ENCODE measurements at regions not wholly inside any gene's neighbourhood (a gene's known extent, or its start where the extent isn't known, plus 50 kb on each side); places are given as distances from the start of the nearest gene placed in this dataset.

DNA sequence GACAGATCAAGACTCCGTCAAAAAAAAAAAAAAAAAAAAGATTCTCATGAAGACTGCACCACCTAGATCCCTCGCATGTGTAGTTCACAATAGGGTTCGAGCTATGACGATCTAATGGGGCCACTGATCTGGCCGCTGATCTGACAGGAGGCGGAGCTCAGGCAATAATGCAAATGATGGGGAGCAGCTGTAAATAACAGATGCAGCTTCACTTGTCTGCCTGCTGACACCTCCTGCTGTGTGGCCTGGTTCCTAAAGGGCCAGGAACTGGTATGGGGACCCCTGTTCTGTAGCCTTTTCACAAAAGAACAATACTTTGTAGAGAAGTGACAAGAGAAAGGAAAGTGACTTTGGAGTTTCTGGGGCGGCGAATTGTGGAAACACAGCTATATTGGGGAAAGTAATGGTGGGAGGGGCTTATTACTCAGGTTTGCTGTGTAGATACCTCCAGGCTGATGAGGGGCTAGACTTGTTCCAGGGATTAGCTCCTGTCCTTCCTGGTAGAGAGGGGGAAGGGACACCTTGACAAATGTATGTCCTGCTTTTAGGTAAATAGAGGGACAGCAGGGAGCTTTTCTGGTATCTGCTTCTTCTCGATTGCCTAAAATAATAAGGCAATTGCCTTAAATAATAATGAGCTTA, 57.1 kb downstream of the HAPSTR1 start:
- TF ChIP-seq, protein P1, sequence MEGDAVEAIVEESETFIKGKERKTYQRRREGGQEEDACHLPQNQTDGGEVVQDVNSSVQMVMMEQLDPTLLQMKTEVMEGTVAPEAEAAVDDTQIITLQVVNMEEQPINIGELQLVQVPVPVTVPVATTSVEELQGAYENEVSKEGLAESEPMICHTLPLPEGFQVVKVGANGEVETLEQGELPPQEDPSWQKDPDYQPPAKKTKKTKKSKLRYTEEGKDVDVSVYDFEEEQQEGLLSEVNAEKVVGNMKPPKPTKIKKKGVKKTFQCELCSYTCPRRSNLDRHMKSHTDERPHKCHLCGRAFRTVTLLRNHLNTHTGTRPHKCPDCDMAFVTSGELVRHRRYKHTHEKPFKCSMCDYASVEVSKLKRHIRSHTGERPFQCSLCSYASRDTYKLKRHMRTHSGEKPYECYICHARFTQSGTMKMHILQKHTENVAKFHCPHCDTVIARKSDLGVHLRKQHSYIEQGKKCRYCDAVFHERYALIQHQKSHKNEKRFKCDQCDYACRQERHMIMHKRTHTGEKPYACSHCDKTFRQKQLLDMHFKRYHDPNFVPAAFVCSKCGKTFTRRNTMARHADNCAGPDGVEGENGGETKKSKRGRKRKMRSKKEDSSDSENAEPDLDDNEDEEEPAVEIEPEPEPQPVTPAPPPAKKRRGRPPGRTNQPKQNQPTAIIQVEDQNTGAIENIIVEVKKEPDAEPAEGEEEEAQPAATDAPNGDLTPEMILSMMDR (conservative IDR thresholded peaks at IDR 0.05 in 1 of 2, IDR thresholded peaks at IDR 0.05 in 1 of 2; ENCODE audit: extremely low read depth in 1 of 2, insufficient read depth in 1 of 2, low read depth in 1 of 2, low read length in 2 of 2): no peak
- no peak for TF ChIP-seq EZH2 (IDR thresholded peaks at IDR 0.05; ENCODE audit: borderline replicate concordance, low read length)
